RWPE1 (cell line): ENCODE measurements at regions not wholly inside any gene's neighbourhood (a gene's known extent, or its start where the extent isn't known, plus 50 kb on each side); places are given as distances from the start of the nearest gene placed in this dataset.
"Not testable (repeated sequence)": the region's sequence is repeated elsewhere in the genome, so short reads cannot be mapped to it uniquely, and the experiment has no call there.

Source experiments
- CTCF ChIA-PET: fragments of 350-600 bp; sonication (Branson Sonifier 250); formaldehyde crosslinking; extraction: SDS; loops from one replicate; lab custom pipeline; 2021; lab: Yijun Ruan, JAX
- POLR2A ChIA-PET: fragments of 400-600 bp; formaldehyde crosslinking; extraction: SDS; loops from one replicate; lab custom pipeline; 2020; ENCODE audit warnings: antibody characterized with exemption; ENCODE audit not compliant: low non-redundant PET; lab: Yijun Ruan, JAX
- DNase-seq: peaks from one replicate; pipeline ENCODE4 v3.0.0; 2012; ENCODE audit warnings: low spot score
- H3K27ac ChIP-seq: fragments of 450-650 bp; 2 replicates; pipeline ENCODE4 v1.5.1; 2017
- CTCF ChIP-seq: fragments of 450-650 bp; conservative IDR thresholded peaks from 2 replicates; pipeline ENCODE4 v1.5.1; 2017; ENCODE audit warnings: low read depth, mild to moderate bottlenecking

GRCh38 chr14:95611293-95611880, 74.8 kb upstream of the TCL1B start:
- no peak for DNase-seq
- CTCF ChIA-PET, result no interaction called here
- H3K27ac ChIP-seq, result no peak overlapping the region
- no peak for TF ChIP-seq CTCF
- POLR2A ChIA-PET, result no interaction called here

GRCh38 chr14:95614349-95614748, 71.9 kb upstream of the TCL1B start:
- no peak for DNase-seq
- POLR2A ChIA-PET, result no interaction called here
- H3K27ac ChIP-seq, result no peak overlapping the region
- TF ChIP-seq CTCF, result no peak
- CTCF ChIA-PET, result no interaction called here

- no peak for TF ChIP-seq CTCF
- no peak overlapping the region for H3K27ac ChIP-seq
- ChIA-PET CTCF (no interaction called here), POLR2A (no interaction called here)
- no peak for DNase-seq
These were observed 69.5 kb upstream of the TCL1B start for GRCh38 chr14:95616745-95617144.

GRCh38 chr14:95619785-95620417, 66.3 kb upstream of the TCL1B start:
- no peak for TF ChIP-seq CTCF
- POLR2A ChIA-PET, result no interaction called here
- no peak overlapping the region for H3K27ac ChIP-seq
- DNase-seq, result no peak
- CTCF ChIA-PET, result no interaction called here

- no peak overlapping the region for H3K27ac ChIP-seq
- ChIA-PET POLR2A (no interaction called here), CTCF (no interaction called here)
- TF ChIP-seq CTCF, result no peak
- DNase-seq, result no peak
These were observed 65.6 kb upstream of the TCL1B start for GRCh38 chr14:95620659-95621059.

- ChIA-PET CTCF (no interaction called here), POLR2A (no interaction called here)
- no peak for TF ChIP-seq CTCF
- no peak for DNase-seq
- H3K27ac ChIP-seq, result no peak overlapping the region
These were observed 63.0 kb upstream of the TCL1B start for GRCh38 chr14:95623195-95623594.

GRCh38 chr14:95625710-95626109, 60.5 kb upstream of the TCL1B start:
- CTCF ChIA-PET, DNase-seq, H3K27ac ChIP-seq, POLR2A ChIA-PET: not testable (repeated sequence)
